Karpas-422 (cell line): ENCODE measurements at regions not wholly inside any gene's neighbourhood (a gene's known extent, or its start where the extent isn't known, plus 50 kb on each side); places are given as distances from the start of the nearest gene placed in this dataset.
"Not testable (repeated sequence)": the region's sequence is repeated elsewhere in the genome, so short reads cannot be mapped to it uniquely, and the experiment has no call there.

Experiments used
- DNase-seq: peaks from one replicate; pipeline ENCODE4 v3.0.0-alpha.2; 2015
- H2AFZ ChIP-seq: fragments of 200-600 bp; sonication (generic); 2 replicates; pipeline ENCODE4 v1.6.1; 2014; ENCODE audit warnings: antibody characterized with exemption, low read length, mixed read lengths
- H3K27ac ChIP-seq: fragments of 200-600 bp; sonication (generic); 2 replicates; pipeline ENCODE4 v1.5.1; 2014; ENCODE audit warnings: mild to moderate bottlenecking, low read length, moderate library complexity
- H3K27me3 ChIP-seq: fragments of 200-600 bp; sonication (generic); 2 replicates; pipeline ENCODE4 v1.6.1; 2014; ENCODE audit warnings: low read length, mixed read lengths
- H3K36me3 ChIP-seq: fragments of 200-600 bp; sonication (generic); 2 replicates; pipeline ENCODE4 v1.6.1; 2014; ENCODE audit warnings: low read length, mixed read lengths; ENCODE audit not compliant: insufficient read depth
- H3K4me1 ChIP-seq: fragments of 200-600 bp; sonication (generic); 2 replicates; pipeline ENCODE4 v1.6.1; 2014; ENCODE audit warnings: mild to moderate bottlenecking, low read length, mixed read lengths
- H3K4me2 ChIP-seq: fragments of 200-600 bp; sonication (generic); 2 replicates; pipeline ENCODE4 v1.6.1; 2014; ENCODE audit warnings: low read length, low read depth, mild to moderate bottlenecking; ENCODE audit not compliant: poor library complexity, severe bottlenecking
- H3K4me3 ChIP-seq: fragments of 200-600 bp; sonication (generic); 2 replicates; pipeline ENCODE4 v1.5.1; 2014; ENCODE audit warnings: mild to moderate bottlenecking, antibody characterized with exemption, low read length, mixed read lengths
- H3K79me2 ChIP-seq: fragments of 200-600 bp; sonication (generic); 2 replicates; pipeline ENCODE4 v1.6.1; 2014; ENCODE audit warnings: mild to moderate bottlenecking, low read length, mixed read lengths
- H3K9ac ChIP-seq: fragments of 200-600 bp; sonication (generic); 2 replicates; pipeline ENCODE4 v1.6.0; 2014; ENCODE audit warnings: low read length
- H3K9me2 ChIP-seq: fragments of 200-600 bp; sonication (generic), shearing (Covaris generic); replicated peaks from 2 replicates; pipeline ENCODE4 v1.6.0; 2014; ENCODE audit warnings: mild to moderate bottlenecking, low read length, moderate library complexity; ENCODE audit not compliant: insufficient read depth
- H3K9me3 ChIP-seq: fragments of 300-700, 200-600 bp; sonication (generic); 2 replicates; pipeline ENCODE4 v1.6.1; 2014; ENCODE audit warnings: low read length, mixed read lengths
- H4K20me1 ChIP-seq: fragments of 200-600 bp; sonication (generic); 2 replicates; pipeline ENCODE4 v1.6.1; 2014; ENCODE audit warnings: mild to moderate bottlenecking, antibody characterized with exemption, low read length, low read depth; ENCODE audit not compliant: insufficient read depth

- H3K27me3 ChIP-seq, result no peaks in the 10 kb centered on the region
- peaks cover 2% of the 10 kb centered on the region; the same call in 1 of the 2 replicates for H3K9me2 ChIP-seq
- DNase-seq, result no peak
- no peak overlapping the region for H2AFZ ChIP-seq
- no peaks in the 10 kb centered on the region for H4K20me1 ChIP-seq
- H3K4me1 ChIP-seq, result no peaks in the 10 kb centered on the region
- no peak overlapping the region for H3K9ac ChIP-seq
- H3K4me2 ChIP-seq, result no peak overlapping the region
- H3K36me3 ChIP-seq, result no peaks in the 10 kb centered on the region
- H3K79me2 ChIP-seq, result no peaks in the 10 kb centered on the region
- H3K27ac ChIP-seq, result no peak overlapping the region
- H3K4me3 ChIP-seq, result no peak overlapping the region
- peaks cover 6% of the 10 kb centered on the region; the same call in 1 of the 2 replicates for H3K9me3 ChIP-seq
Observed at GRCh38 chr4:115491686-115492085, 378.3 kb upstream of the NDST4 start.

GRCh38 chr4:115489279-115489678, 375.9 kb upstream of the NDST4 start:
- Histone ChIP-seq H3K9me2 (no peaks in the 10 kb centered on the region; the same call in 1 of the 2 replicates), H3K4me2 (no peak overlapping the region), H3K79me2 (no peaks in the 10 kb centered on the region), H2AFZ (no peak overlapping the region), H3K27ac (no peak overlapping the region), H3K4me3 (no peak overlapping the region), H4K20me1 (no peaks in the 10 kb centered on the region), H3K36me3 (no peaks in the 10 kb centered on the region), H3K4me1 (no peaks in the 10 kb centered on the region), H3K9ac (no peak overlapping the region), H3K27me3 (no peaks in the 10 kb centered on the region), H3K9me3 (no peaks in the 10 kb centered on the region)
- DNase-seq, result no peak

GRCh38 chr4:115485402-115485801, 372.0 kb upstream of the NDST4 start:
- Histone ChIP-seq H3K36me3 (no peaks in the 10 kb centered on the region), H3K9ac (no peak overlapping the region), H2AFZ (no peak overlapping the region), H4K20me1 (no peaks in the 10 kb centered on the region), H3K9me2 (no peaks in the 10 kb centered on the region), H3K27me3 (no peaks in the 10 kb centered on the region), H3K4me3 (no peak overlapping the region), H3K4me2 (no peak overlapping the region), H3K79me2 (no peaks in the 10 kb centered on the region), H3K4me1 (no peaks in the 10 kb centered on the region), H3K27ac (no peak overlapping the region), H3K9me3 (no peaks in the 10 kb centered on the region)
- DNase-seq, result no peak

- no peaks in the 10 kb centered on the region for H3K9me3 ChIP-seq
- H3K36me3 ChIP-seq, result no peaks in the 10 kb centered on the region
- H3K4me2 ChIP-seq, result no peak overlapping the region
- no peak overlapping the region for H3K9ac ChIP-seq
- H4K20me1 ChIP-seq, result no peaks in the 10 kb centered on the region
- no peaks in the 10 kb centered on the region for H3K79me2 ChIP-seq
- DNase-seq, result no peak
- no peak overlapping the region for H3K27ac ChIP-seq
- no peak overlapping the region for H2AFZ ChIP-seq
- H3K27me3 ChIP-seq, result no peaks in the 10 kb centered on the region
- H3K9me2 ChIP-seq, result no peaks in the 10 kb centered on the region
- H3K4me3 ChIP-seq, result no peak overlapping the region
- H3K4me1 ChIP-seq, result no peaks in the 10 kb centered on the region
Observed at GRCh38 chr4:115484479-115484878, 371.1 kb upstream of the NDST4 start.

GRCh38 chr4:115470763-115471162, 357.3 kb upstream of the NDST4 start:
- no peaks in the 10 kb centered on the region for H3K9me2 ChIP-seq
- no peaks in the 10 kb centered on the region for H3K36me3 ChIP-seq
- no peak overlapping the region for H3K9ac ChIP-seq
- no peaks in the 10 kb centered on the region for H3K27me3 ChIP-seq
- H3K79me2 ChIP-seq, result no peaks in the 10 kb centered on the region
- H3K9me3 ChIP-seq, result no peaks in the 10 kb centered on the region
- H3K4me2 ChIP-seq, result no peak overlapping the region
- no peak overlapping the region for H3K27ac ChIP-seq
- no peak overlapping the region for H3K4me3 ChIP-seq
- H2AFZ ChIP-seq, result no peak overlapping the region
- no peaks in the 10 kb centered on the region for H3K4me1 ChIP-seq
- DNase-seq, result no peak
- no peaks in the 10 kb centered on the region for H4K20me1 ChIP-seq

GRCh38 chr4:115459301-115459700, 345.9 kb upstream of the NDST4 start:
- not testable (repeated sequence) for DNase-seq, H3K27ac ChIP-seq, H3K27me3 ChIP-seq, H3K4me2 ChIP-seq, H3K4me3 ChIP-seq, H3K36me3 ChIP-seq, H2AFZ ChIP-seq, H4K20me1 ChIP-seq, H3K4me1 ChIP-seq, H3K79me2 ChIP-seq, H3K9me2 ChIP-seq, H3K9ac ChIP-seq, H3K9me3 ChIP-seq

GRCh38 chr4:115456231-115456630, 342.8 kb upstream of the NDST4 start:
- H3K4me1 ChIP-seq, result no peaks in the 10 kb centered on the region
- no peaks in the 10 kb centered on the region for H3K79me2 ChIP-seq
- H3K9me2 ChIP-seq, result no peaks in the 10 kb centered on the region; the same call in 1 of the 2 replicates
- no peaks in the 10 kb centered on the region for H3K36me3 ChIP-seq
- H3K4me3 ChIP-seq, result no peak overlapping the region
- no peaks in the 10 kb centered on the region for H3K27me3 ChIP-seq
- H2AFZ ChIP-seq, result no peak overlapping the region
- no peak overlapping the region for H3K4me2 ChIP-seq
- no peak for DNase-seq
- no peak overlapping the region for H3K9ac ChIP-seq
- H3K9me3 ChIP-seq, result no peaks in the 10 kb centered on the region
- H4K20me1 ChIP-seq, result no peaks in the 10 kb centered on the region
- no peak overlapping the region for H3K27ac ChIP-seq

- H3K9ac ChIP-seq, result no peak overlapping the region
- H3K4me3 ChIP-seq, result no peak overlapping the region
- no peaks in the 10 kb centered on the region; the same call in 1 of the 2 replicates for H3K9me2 ChIP-seq
- H3K9me3 ChIP-seq, result no peaks in the 10 kb centered on the region
- no peak for DNase-seq
- H3K27me3 ChIP-seq, result no peaks in the 10 kb centered on the region
- no peaks in the 10 kb centered on the region for H3K79me2 ChIP-seq
- no peaks in the 10 kb centered on the region for H3K4me1 ChIP-seq
- H3K27ac ChIP-seq, result no peak overlapping the region
- H2AFZ ChIP-seq, result no peak overlapping the region
- H3K4me2 ChIP-seq, result no peak overlapping the region
- no peaks in the 10 kb centered on the region for H4K20me1 ChIP-seq
- H3K36me3 ChIP-seq, result no peaks in the 10 kb centered on the region
Observed at GRCh38 chr4:115454228-115454627, 340.8 kb upstream of the NDST4 start.

GRCh38 chr4:115453416-115453815, 340.0 kb upstream of the NDST4 start:
- Histone ChIP-seq H4K20me1 (no peaks in the 10 kb centered on the region), H3K4me1 (no peaks in the 10 kb centered on the region), H3K9me3 (no peaks in the 10 kb centered on the region), H3K4me2 (no peak overlapping the region), H3K27me3 (no peaks in the 10 kb centered on the region), H3K27ac (no peak overlapping the region), H2AFZ (no peak overlapping the region), H3K79me2 (no peaks in the 10 kb centered on the region), H3K9ac (no peak overlapping the region), H3K9me2 (no peaks in the 10 kb centered on the region; the same call in 1 of the 2 replicates), H3K4me3 (no peak overlapping the region), H3K36me3 (no peaks in the 10 kb centered on the region)
- DNase-seq, result no peak
